HG02943 (cell line): ENCODE measurements at regions not wholly inside any gene's neighbourhood (a gene's known extent, or its start where the extent isn't known, plus 50 kb on each side); places are given as distances from the start of the nearest gene placed in this dataset.
"Not testable (repeated sequence)": the region's sequence is repeated elsewhere in the genome, so short reads cannot be mapped to it uniquely, and the experiment has no call there.

ENCODE experiments used
- ATAC-seq: cut with Tn5 transposase; IDR thresholded peaks from one replicate; pipeline ENCODE4 v1.9.1; 2021; ENCODE audit warnings: mild to moderate bottlenecking, low read depth, moderate library complexity; ENCODE audit not compliant: unreplicated experiment

GRCh38 chr5:162931501-162931900 is 505.9 kb upstream of the CCNG1 start:
- no peak for ATAC-seq

- no peak for ATAC-seq
Measured at GRCh38 chr5:162939991-162940390, 497.4 kb upstream of the CCNG1 start.

- no peak for ATAC-seq
Measured at GRCh38 chr5:162948677-162949076, 488.7 kb upstream of the CCNG1 start.

GRCh38 chr5:162956570-162956969 is 480.8 kb upstream of the CCNG1 start:
- ATAC-seq, result no peak

- not testable (repeated sequence) for ATAC-seq
Measured at GRCh38 chr5:162964144-162964543, 473.3 kb upstream of the CCNG1 start.

- ATAC-seq, result no peak
Measured at GRCh38 chr5:162990063-162990462, 447.3 kb upstream of the CCNG1 start.

- ATAC-seq, result peak; percentile 94
Measured at GRCh38 chr5:162990856-162991497, 446.4 kb upstream of the CCNG1 start.

- no peak for ATAC-seq
Measured at GRCh38 chr5:162995568-162995967, 441.8 kb upstream of the CCNG1 start.

- no peak for ATAC-seq
Measured at GRCh38 chr5:162996053-162996452, 441.3 kb upstream of the CCNG1 start.

- ATAC-seq, result no peak
Measured at GRCh38 chr5:163005949-163006348, 431.4 kb upstream of the CCNG1 start.

- ATAC-seq, result no peak
Measured at GRCh38 chr5:163022582-163023128, 414.7 kb upstream of the CCNG1 start.

GRCh38 chr5:163023846-163024245 is 413.5 kb upstream of the CCNG1 start:
- ATAC-seq, result no peak

- no peak for ATAC-seq
Measured at GRCh38 chr5:163024936-163025335, 412.5 kb upstream of the CCNG1 start.

- no peak for ATAC-seq
Measured at GRCh38 chr5:163033656-163034055, 403.7 kb upstream of the CCNG1 start.

GRCh38 chr5:163041254-163041653 is 396.1 kb upstream of the CCNG1 start:
- no peak for ATAC-seq

GRCh38 chr5:163079618-163080017 is 357.8 kb upstream of the CCNG1 start:
- no peak for ATAC-seq

GRCh38 chr5:163089230-163089629 is 348.2 kb upstream of the CCNG1 start:
- no peak for ATAC-seq

- ATAC-seq, result no peak
Measured at GRCh38 chr5:163089926-163090325, 347.5 kb upstream of the CCNG1 start.

GRCh38 chr5:163094492-163095180 is 342.8 kb upstream of the CCNG1 start:
- peak; percentile 88 for ATAC-seq

- no peak for ATAC-seq
Measured at GRCh38 chr5:163104464-163104863, 332.9 kb upstream of the CCNG1 start.

- ATAC-seq, result no peak
Measured at GRCh38 chr5:163105456-163105855, 331.9 kb upstream of the CCNG1 start.

- ATAC-seq, result no peak
Measured at GRCh38 chr5:163106098-163106497, 331.3 kb upstream of the CCNG1 start.
